GM23338 (cell line): ENCODE measurements at regions not wholly inside any gene's neighbourhood (a gene's known extent, or its start where the extent isn't known, plus 50 kb on each side); places are given as distances from the start of the nearest gene placed in this dataset.

Experiments
- ATAC-seq: fragments of 200-7000 bp; cut with Tn5 transposase; 3 replicates; pipeline ENCODE4 v1.9.1; 2020
- DNase-seq: peaks from one replicate; pipeline ENCODE4 v3.0.0-alpha.2; 2015; ENCODE audit warnings: low spot score
- H2AFZ ChIP-seq: fragments of 200-600 bp; sonication (generic); 2 replicates; pipeline ENCODE4 v1.8.0; 2016; ENCODE audit warnings: antibody characterized with exemption, mild to moderate bottlenecking, moderate library complexity
- H3F3A ChIP-seq: fragments of 200-600 bp; sonication (generic); replicated peaks from 2 replicates; pipeline ENCODE4 v1.8.0; 2017; ENCODE audit warnings: antibody characterized with exemption, mixed run types, low read depth
- H3K27ac ChIP-seq: fragments of 200-600 bp; sonication (generic); 2 replicates; pipeline ENCODE4 v1.6.1; 2016; ENCODE audit warnings: low read depth
- H3K27me3 ChIP-seq: fragments of 200-600 bp; sonication (generic); 2 replicates; pipeline ENCODE4 v1.8.0; 2016; ENCODE audit warnings: mild to moderate bottlenecking, mixed run types, moderate library complexity; ENCODE audit not compliant: insufficient read depth
- H3K36me3 ChIP-seq: fragments of 200-600 bp; sonication (generic); 2 replicates; pipeline ENCODE4 v1.8.0; 2016; ENCODE audit warnings: mild to moderate bottlenecking; ENCODE audit not compliant: insufficient read depth
- H3K4me1 ChIP-seq: fragments of 200-600 bp; sonication (generic); 2 replicates; pipeline ENCODE4 v1.8.0; 2016; ENCODE audit warnings: mild to moderate bottlenecking, moderate library complexity; ENCODE audit not compliant: insufficient read depth
- H3K4me2 ChIP-seq: fragments of 200-600 bp; sonication (generic); 2 replicates; pipeline ENCODE4 v1.7.1; 2017; ENCODE audit warnings: mixed run types
- H3K4me3 ChIP-seq: fragments of 200-600 bp; sonication (generic); 2 replicates; pipeline ENCODE4 v1.6.1; 2016; ENCODE audit warnings: mixed run types
- H3K79me2 ChIP-seq: fragments of 200-600 bp; sonication (generic); replicated peaks from 2 replicates; pipeline ENCODE4 v1.8.0; 2017; ENCODE audit warnings: mild to moderate bottlenecking; ENCODE audit not compliant: insufficient read depth
- H3K9me2 ChIP-seq: fragments of 200-600 bp; sonication (generic); 2 replicates; pipeline ENCODE4 v1.8.0; 2017; ENCODE audit not compliant: insufficient read depth
- H4K20me1 ChIP-seq: fragments of 200-600 bp; sonication (generic); replicated peaks from 2 replicates; pipeline ENCODE4 v1.8.0; 2017; ENCODE audit warnings: mild to moderate bottlenecking; ENCODE audit not compliant: insufficient read depth
- H3K27ac Mint-ChIP-seq: 2 replicates; pipeline ENCODE4 v1.8.0; 2020; ENCODE audit warnings: inconsistent platforms, mild to moderate bottlenecking, moderate library complexity, mixed read lengths
- H3K27me3 Mint-ChIP-seq: 3 replicates; pipeline ENCODE4 v1.8.0; 2022; ENCODE audit warnings: low read depth, mild to moderate bottlenecking, moderate library complexity, mixed read lengths, inconsistent platforms; ENCODE audit not compliant: insufficient read depth, poor library complexity
- H3K36me3 Mint-ChIP-seq: 3 replicates; pipeline ENCODE4 v1.8.0; 2021; ENCODE audit warnings: low read depth, mild to moderate bottlenecking, inconsistent platforms, moderate library complexity, mixed read lengths
- H3K4me1 Mint-ChIP-seq: 3 replicates; pipeline ENCODE4 v1.8.0; 2020; ENCODE audit warnings: mild to moderate bottlenecking, inconsistent platforms, mixed read lengths
- H3K4me3 Mint-ChIP-seq: 3 replicates; pipeline ENCODE4 v1.8.0; 2021; ENCODE audit warnings: moderate library complexity, mild to moderate bottlenecking, inconsistent platforms, mixed read lengths
- H3K9me3 Mint-ChIP-seq: 3 replicates; pipeline ENCODE4 v1.8.0; 2020; ENCODE audit warnings: moderate library complexity, mild to moderate bottlenecking, inconsistent platforms, mixed read lengths
- CREB1 ChIP-seq: fragments of 250-450 bp; sonication (Bioruptor Pico); IDR thresholded peaks from 2 replicates; pipeline ENCODE4 v1.5.0; 2020; ENCODE audit warnings: low read depth, mild to moderate bottlenecking, moderate library complexity
- EZH2 ChIP-seq: fragments of 200-600 bp; sonication (generic); IDR thresholded peaks from one replicate; pipeline ENCODE4 v1.8.0; 2017; ENCODE audit warnings: antibody characterized with exemption, mild to moderate bottlenecking, low read depth; ENCODE audit not compliant: unreplicated experiment
- JUNB ChIP-seq: IDR thresholded peaks from one replicate; pipeline ENCODE4 v1.6.1; 2016; ENCODE audit warnings: antibody characterized with exemption; ENCODE audit not compliant: unreplicated experiment
- NANOG ChIP-seq: IDR thresholded peaks from 2 replicates; pipeline ENCODE4 v1.6.1; 2016; ENCODE audit warnings: antibody characterized with exemption, borderline replicate concordance
- POLR2AphosphoS5 ChIP-seq: IDR thresholded peaks from 2 replicates; pipeline ENCODE4 v1.6.1; 2016; ENCODE audit warnings: antibody characterized with exemption, low read depth
- ZNF114 ChIP-seq: fragments of 250-450 bp; sonication (Bioruptor Pico); IDR thresholded peaks from 2 replicates; pipeline ENCODE4 v1.5.0; 2020; ENCODE audit warnings: mild to moderate bottlenecking, moderate library complexity
- TF ChIP-seq, protein P1 (sequence below), 2 experiments: fragments of 200-600 bp in 1 of 2; sonication (generic) in 1 of 2; conservative IDR thresholded peaks; 2 replicates each; pipeline versions ENCODE4 v1.5.1 to v1.6.1; 2016 to 2017; ENCODE audit warnings: antibody characterized with exemption in 2 of 2, low read depth in 2 of 2, mild to moderate bottlenecking in 2 of 2, moderate library complexity in 1 of 2
- TF ChIP-seq, protein P2 (sequence below): IDR thresholded peaks from 2 replicates; pipeline ENCODE4 v1.6.1; 2016; ENCODE audit warnings: antibody characterized with exemption
- TF ChIP-seq, protein P3 (sequence below): IDR thresholded peaks from one replicate; pipeline ENCODE4 v1.6.1; 2018; ENCODE audit warnings: antibody characterized with exemption; ENCODE audit not compliant: unreplicated experiment

DNA sequence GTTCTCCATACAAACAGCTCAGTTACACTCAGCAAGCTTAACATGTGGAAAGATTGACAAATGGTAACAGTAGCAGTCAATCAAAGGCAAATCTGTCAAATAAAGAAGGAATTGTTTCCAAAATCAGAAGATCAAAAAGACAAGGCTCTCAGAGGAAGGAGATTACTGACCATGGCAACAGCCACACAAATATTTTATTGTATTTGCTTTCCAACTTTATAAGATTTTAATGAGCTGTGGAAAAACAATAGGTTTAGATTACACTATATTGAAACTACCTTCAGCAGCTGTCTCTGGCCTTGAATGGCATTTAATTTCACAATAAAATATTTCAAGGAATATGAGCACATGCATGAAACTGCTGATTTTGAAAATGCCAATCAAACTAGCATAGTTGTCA is 1143.9 kb upstream of the GJE1 start:
- Mint-ChIP-seq H3K36me3 (peaks cover 3% of the 10 kb centered on the region; the same call in 1 of the 3 replicates), H3K27me3 (no peaks in the 10 kb centered on the region), H3K4me3 (no peak overlapping the region), H3K27ac (no peak overlapping the region), H3K9me3 (peaks cover 5% of the 10 kb centered on the region; the same call in 2 of the 3 replicates), H3K4me1 (no peaks in the 10 kb centered on the region)
- ATAC-seq (no peak), DNase-seq (no peak)
- TF ChIP-seq CREB1 (CRISPR knock-in tag) = no peak
- TF ChIP-seq, protein P1, sequence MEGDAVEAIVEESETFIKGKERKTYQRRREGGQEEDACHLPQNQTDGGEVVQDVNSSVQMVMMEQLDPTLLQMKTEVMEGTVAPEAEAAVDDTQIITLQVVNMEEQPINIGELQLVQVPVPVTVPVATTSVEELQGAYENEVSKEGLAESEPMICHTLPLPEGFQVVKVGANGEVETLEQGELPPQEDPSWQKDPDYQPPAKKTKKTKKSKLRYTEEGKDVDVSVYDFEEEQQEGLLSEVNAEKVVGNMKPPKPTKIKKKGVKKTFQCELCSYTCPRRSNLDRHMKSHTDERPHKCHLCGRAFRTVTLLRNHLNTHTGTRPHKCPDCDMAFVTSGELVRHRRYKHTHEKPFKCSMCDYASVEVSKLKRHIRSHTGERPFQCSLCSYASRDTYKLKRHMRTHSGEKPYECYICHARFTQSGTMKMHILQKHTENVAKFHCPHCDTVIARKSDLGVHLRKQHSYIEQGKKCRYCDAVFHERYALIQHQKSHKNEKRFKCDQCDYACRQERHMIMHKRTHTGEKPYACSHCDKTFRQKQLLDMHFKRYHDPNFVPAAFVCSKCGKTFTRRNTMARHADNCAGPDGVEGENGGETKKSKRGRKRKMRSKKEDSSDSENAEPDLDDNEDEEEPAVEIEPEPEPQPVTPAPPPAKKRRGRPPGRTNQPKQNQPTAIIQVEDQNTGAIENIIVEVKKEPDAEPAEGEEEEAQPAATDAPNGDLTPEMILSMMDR (conservative IDR thresholded peaks at IDR 0.05; ENCODE audit: low read depth in 2 of 2) = no peak
- Histone ChIP-seq H3K27ac (no peak overlapping the region), H3K36me3 (no peaks in the 10 kb centered on the region), H3K27me3 (no peaks in the 10 kb centered on the region), H3K9me2 (no peaks in the 10 kb centered on the region), H3K4me1 (no peaks in the 10 kb centered on the region), H3K4me3 (no peak overlapping the region), H3F3A (no peaks in the 10 kb centered on the region), H3K79me2 (no peaks in the 10 kb centered on the region), H2AFZ (no peak overlapping the region), H4K20me1 (no peaks in the 10 kb centered on the region), H3K4me2 (no peak overlapping the region)

DNA sequence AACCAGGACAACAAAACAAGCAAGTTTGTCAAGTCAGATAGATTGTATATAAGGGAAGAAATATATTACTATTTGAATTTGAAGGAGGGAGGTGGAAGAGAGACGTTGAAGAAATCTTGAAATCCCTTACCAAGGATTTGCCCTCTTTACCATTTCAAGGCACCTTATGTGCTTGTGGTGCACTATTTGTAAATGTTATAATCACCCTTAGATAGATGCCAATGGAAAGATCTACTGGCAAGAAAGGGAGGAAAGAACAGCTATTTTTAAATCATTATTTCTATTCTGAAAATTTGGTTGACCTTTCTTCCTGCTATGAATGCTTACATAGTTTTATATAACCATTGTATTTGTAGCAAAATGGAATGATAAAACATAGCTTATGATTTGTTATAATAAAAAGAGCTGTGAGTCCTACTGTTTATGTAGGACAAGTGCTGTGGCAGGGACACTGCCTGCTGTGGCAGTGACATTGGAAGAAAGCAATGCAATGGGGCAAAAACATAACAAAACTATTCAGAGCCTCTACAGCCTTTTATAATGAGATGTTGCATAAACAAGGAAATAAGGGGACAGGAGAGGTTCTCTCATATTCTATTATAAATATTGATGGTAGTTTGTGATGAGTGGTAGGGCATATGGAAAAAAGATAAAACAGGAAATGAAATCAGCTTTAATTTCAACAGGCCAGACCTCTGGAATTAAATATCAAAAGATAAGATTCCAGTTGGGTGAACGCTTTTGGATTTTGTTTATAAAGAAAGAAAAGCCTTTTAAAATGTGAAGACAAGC is 1145.2 kb upstream of the GJE1 start:
- Histone ChIP-seq H3K9me2 (no peaks in the 10 kb centered on the region), H3F3A (no peaks in the 10 kb centered on the region), H3K36me3 (no peaks in the 10 kb centered on the region), H3K27me3 (no peaks in the 10 kb centered on the region), H3K4me2 (no peak overlapping the region), H2AFZ (no peak overlapping the region), H3K4me1 (no peaks in the 10 kb centered on the region), H3K4me3 (no peak overlapping the region), H4K20me1 (no peaks in the 10 kb centered on the region), H3K79me2 (no peaks in the 10 kb centered on the region), H3K27ac (no peak overlapping the region)
- no peaks in the 10 kb centered on the region for H3K27me3 Mint-ChIP-seq
- no peak overlapping the region for H3K4me3 Mint-ChIP-seq
- H3K27ac Mint-ChIP-seq = no peak overlapping the region
- H3K9me3 Mint-ChIP-seq = peaks cover 5% of the 10 kb centered on the region; the same call in 2 of the 3 replicates
- no peaks in the 10 kb centered on the region for H3K4me1 Mint-ChIP-seq
- peaks cover 3% of the 10 kb centered on the region; the same call in 1 of the 3 replicates for H3K36me3 Mint-ChIP-seq
- no peak for DNase-seq
- no peak for ATAC-seq
- TF ChIP-seq, protein P1 (conservative IDR thresholded peaks at IDR 0.05; ENCODE audit: low read depth in 2 of 2) = no peak
- TF ChIP-seq POLR2AphosphoS5 (no peak), CREB1 (CRISPR knock-in tag) (no peak), EZH2 (no peak), ZNF114 (CRISPR knock-in tag) (no peak), JUNB (no peak), NANOG (no peak)
- TF ChIP-seq, protein P2, sequence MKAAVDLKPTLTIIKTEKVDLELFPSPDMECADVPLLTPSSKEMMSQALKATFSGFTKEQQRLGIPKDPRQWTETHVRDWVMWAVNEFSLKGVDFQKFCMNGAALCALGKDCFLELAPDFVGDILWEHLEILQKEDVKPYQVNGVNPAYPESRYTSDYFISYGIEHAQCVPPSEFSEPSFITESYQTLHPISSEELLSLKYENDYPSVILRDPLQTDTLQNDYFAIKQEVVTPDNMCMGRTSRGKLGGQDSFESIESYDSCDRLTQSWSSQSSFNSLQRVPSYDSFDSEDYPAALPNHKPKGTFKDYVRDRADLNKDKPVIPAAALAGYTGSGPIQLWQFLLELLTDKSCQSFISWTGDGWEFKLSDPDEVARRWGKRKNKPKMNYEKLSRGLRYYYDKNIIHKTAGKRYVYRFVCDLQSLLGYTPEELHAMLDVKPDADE = no peak
- TF ChIP-seq, protein P3, sequence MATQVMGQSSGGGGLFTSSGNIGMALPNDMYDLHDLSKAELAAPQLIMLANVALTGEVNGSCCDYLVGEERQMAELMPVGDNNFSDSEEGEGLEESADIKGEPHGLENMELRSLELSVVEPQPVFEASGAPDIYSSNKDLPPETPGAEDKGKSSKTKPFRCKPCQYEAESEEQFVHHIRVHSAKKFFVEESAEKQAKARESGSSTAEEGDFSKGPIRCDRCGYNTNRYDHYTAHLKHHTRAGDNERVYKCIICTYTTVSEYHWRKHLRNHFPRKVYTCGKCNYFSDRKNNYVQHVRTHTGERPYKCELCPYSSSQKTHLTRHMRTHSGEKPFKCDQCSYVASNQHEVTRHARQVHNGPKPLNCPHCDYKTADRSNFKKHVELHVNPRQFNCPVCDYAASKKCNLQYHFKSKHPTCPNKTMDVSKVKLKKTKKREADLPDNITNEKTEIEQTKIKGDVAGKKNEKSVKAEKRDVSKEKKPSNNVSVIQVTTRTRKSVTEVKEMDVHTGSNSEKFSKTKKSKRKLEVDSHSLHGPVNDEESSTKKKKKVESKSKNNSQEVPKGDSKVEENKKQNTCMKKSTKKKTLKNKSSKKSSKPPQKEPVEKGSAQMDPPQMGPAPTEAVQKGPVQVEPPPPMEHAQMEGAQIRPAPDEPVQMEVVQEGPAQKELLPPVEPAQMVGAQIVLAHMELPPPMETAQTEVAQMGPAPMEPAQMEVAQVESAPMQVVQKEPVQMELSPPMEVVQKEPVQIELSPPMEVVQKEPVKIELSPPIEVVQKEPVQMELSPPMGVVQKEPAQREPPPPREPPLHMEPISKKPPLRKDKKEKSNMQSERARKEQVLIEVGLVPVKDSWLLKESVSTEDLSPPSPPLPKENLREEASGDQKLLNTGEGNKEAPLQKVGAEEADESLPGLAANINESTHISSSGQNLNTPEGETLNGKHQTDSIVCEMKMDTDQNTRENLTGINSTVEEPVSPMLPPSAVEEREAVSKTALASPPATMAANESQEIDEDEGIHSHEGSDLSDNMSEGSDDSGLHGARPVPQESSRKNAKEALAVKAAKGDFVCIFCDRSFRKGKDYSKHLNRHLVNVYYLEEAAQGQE = no peak
